IMR-90 (cell line): ENCODE measurements at regions not wholly inside any gene's neighbourhood (a gene's known extent, or its start where the extent isn't known, plus 50 kb on each side); places are given as distances from the start of the nearest gene placed in this dataset.

Experiments
- ATAC-seq: fragments of 200-7000 bp; cut with Tn5 transposase; 2 replicates; pipeline ENCODE4 v1.9.1; 2020; ENCODE audit warnings: low read depth, mild to moderate bottlenecking, moderate library complexity
- BruUV-seq: library from RNA; stranded (reverse); fragments of 400-500 nt; replicated peaks from 2 replicates; lab custom pipeline; 2021; lab: Mats Ljungman, UMichigan
- CTCF ChIA-PET: fragments of 300-600 bp; formaldehyde crosslinking; extraction: SDS; loops from one replicate; lab custom pipeline; 2021; ENCODE audit warnings: antibody characterized with exemption; lab: Yijun Ruan, JAX
- POLR2A ChIA-PET: fragments of 300-600 bp; sonication (Branson Sonifier 250); formaldehyde crosslinking; loops from one replicate; lab custom pipeline; 2022; ENCODE audit warnings: antibody characterized with exemption; ENCODE audit not compliant: unreplicated experiment; lab: Charles Lee
- DNase-seq: peaks from one replicate; pipeline ENCODE4 v3.0.0; 2013
- H2AFZ ChIP-seq: replicated peaks from 2 replicates; pipeline ENCODE3; 2013; ENCODE audit warnings: low read length, mild to moderate bottlenecking; ENCODE audit not compliant: poor library complexity
- H2AK5ac ChIP-seq: 2 replicates; pipeline ENCODE4 v1.6.1; 2013; ENCODE audit warnings: low read depth, low read length, inconsistent platforms
- H2AK9ac ChIP-seq: replicated peaks from 2 replicates; pipeline ENCODE3; 2013; ENCODE audit warnings: mild to moderate bottlenecking, low read depth, low read length, moderate library complexity; ENCODE audit not compliant: poor library complexity
- H2BK120ac ChIP-seq: 2 replicates; pipeline ENCODE4 v1.6.1; 2013; ENCODE audit warnings: low read depth, low read length, inconsistent platforms
- H2BK15ac ChIP-seq: 3 replicates; pipeline ENCODE4 v1.6.1; 2013; ENCODE audit warnings: low read depth, low read length, inconsistent platforms
- H2BK20ac ChIP-seq: 2 replicates; pipeline ENCODE4 v1.6.1; 2013; ENCODE audit warnings: low read depth, mild to moderate bottlenecking, inconsistent platforms, low read length, moderate library complexity
- H2BK5ac ChIP-seq: 2 replicates; pipeline ENCODE4 v1.6.1; 2013; ENCODE audit warnings: mild to moderate bottlenecking, low read depth, low read length, inconsistent platforms; ENCODE audit not compliant: poor library complexity, severe bottlenecking
- H3K14ac ChIP-seq: replicated peaks from 2 replicates; pipeline ENCODE4 v1.6.1; 2013; ENCODE audit warnings: low read depth, low read length, inconsistent platforms
- H3K18ac ChIP-seq: 2 replicates; pipeline ENCODE4 v1.6.1; 2013; ENCODE audit warnings: low read depth, low read length, control low read depth
- H3K23ac ChIP-seq: 2 replicates; pipeline ENCODE4 v1.6.1; 2013; ENCODE audit warnings: low read depth, low read length, inconsistent platforms
- H3K27ac ChIP-seq: 2 replicates; pipeline ENCODE4 v1.5.1; 2013; ENCODE audit warnings: mild to moderate bottlenecking, control low read depth, low read length; ENCODE audit not compliant: insufficient read depth
- H3K27me3 ChIP-seq: 2 replicates; pipeline ENCODE4 v1.6.1; 2013; ENCODE audit warnings: low read length; ENCODE audit not compliant: control insufficient read depth, insufficient read depth
- H3K36me3 ChIP-seq: 2 replicates; pipeline ENCODE4 v1.6.1; 2013; ENCODE audit warnings: low read length, mixed read lengths; ENCODE audit not compliant: control insufficient read depth, insufficient read depth
- H3K4ac ChIP-seq: 2 replicates; pipeline ENCODE4 v1.6.1; 2013; ENCODE audit warnings: low read depth, low read length, inconsistent platforms
- H3K4me1 ChIP-seq: 2 replicates; pipeline ENCODE4 v1.6.1; 2013; ENCODE audit warnings: low read length, mixed read lengths; ENCODE audit not compliant: control insufficient read depth, insufficient read depth
- H3K4me2 ChIP-seq: 2 replicates; pipeline ENCODE4 v1.6.1; 2013; ENCODE audit warnings: low read depth, mild to moderate bottlenecking, control low read depth, low read length, moderate library complexity
- H3K4me3 ChIP-seq: 2 replicates; pipeline ENCODE4 v1.5.1; 2013; ENCODE audit warnings: low read depth, mild to moderate bottlenecking, control low read depth, low read length, moderate library complexity; ENCODE audit not compliant: insufficient read depth
- H3K56ac ChIP-seq: 2 replicates; pipeline ENCODE4 v1.6.1; 2013; ENCODE audit warnings: low read length, inconsistent platforms; ENCODE audit not compliant: insufficient read depth; ENCODE audit errors: extremely low read depth
- H3K79me1 ChIP-seq, 2 experiments: 2 replicates each; pipeline ENCODE4 v1.6.1; 2013; ENCODE audit warnings: low read length in 2 of 2, inconsistent platforms in 1 of 2, low read depth in 1 of 2
- H3K9ac ChIP-seq: 2 replicates; pipeline ENCODE4 v1.6.1; 2013; ENCODE audit warnings: low read depth, low read length, control low read depth
- H3K9me1 ChIP-seq: 2 replicates; pipeline ENCODE4 v1.6.1; 2013; ENCODE audit warnings: low read length, inconsistent platforms; ENCODE audit not compliant: insufficient read depth
- H3K9me3 ChIP-seq: 2 replicates; pipeline ENCODE4 v1.6.1; 2013; ENCODE audit warnings: low read length; ENCODE audit not compliant: control insufficient read depth, insufficient read depth
- H4K20me1 ChIP-seq: 2 replicates; pipeline ENCODE4 v1.6.1; 2013; ENCODE audit warnings: low read length, inconsistent platforms; ENCODE audit not compliant: insufficient read depth
- H4K5ac ChIP-seq: 2 replicates; pipeline ENCODE4 v1.6.1; 2013; ENCODE audit warnings: mild to moderate bottlenecking, low read depth, low read length, control low read depth
- H4K8ac ChIP-seq, 2 experiments: 2 replicates each; pipeline ENCODE4 v1.6.1; 2013; ENCODE audit warnings: low read depth in 2 of 2, low read length in 2 of 2, control low read depth in 1 of 2, inconsistent platforms in 1 of 2
- H4K91ac ChIP-seq: 2 replicates; pipeline ENCODE4 v1.6.1; 2013; ENCODE audit warnings: low read depth, low read length, inconsistent platforms; ENCODE audit not compliant: insufficient read depth
- CEBPB ChIP-seq: IDR thresholded peaks from 2 replicates; pipeline ENCODE4 v1.6.1; 2012; ENCODE audit warnings: low read depth, low read length, improper control_type of control experiment
- CTCF ChIP-seq: conservative IDR thresholded peaks from 2 replicates; pipeline ENCODE4 v1.5.1; 2012; ENCODE audit warnings: mild to moderate bottlenecking, low read depth, low read length, improper control_type of control experiment
- RCOR1 ChIP-seq: IDR thresholded peaks from 2 replicates; pipeline ENCODE4 v1.6.1; 2012; ENCODE audit warnings: mild to moderate bottlenecking, low read length, improper control_type of control experiment; ENCODE audit not compliant: insufficient replicate concordance
- WGBS, 2 experiments: methylation state at CpG; one replicate each; pipeline versions ENCODE4 v1.1.5 to v1.1.7; 2013; ENCODE audit warnings: missing lambda C conversion rate in 2 of 2; ENCODE audit not compliant: insufficient read length in 1 of 2; ENCODE audit errors: extremely low coverage in 2 of 2; 5-methylcytosine and 5-hydroxymethylcytosine counted together
- dilution Hi-C: fragments of 300-500 bp; cut with HindIII; formaldehyde crosslinking; loops from one replicate; pipeline ENCODE4 v1.14.3; 2018; ENCODE audit warnings: low sequenced_read_pairs; ENCODE audit not compliant: unreplicated experiment
- in situ Hi-C: fragments of 300-500 bp; cut with MboI; formaldehyde crosslinking; loops from 3 replicates; pipeline ENCODE4 v1.14.3; 2019; ENCODE audit warnings: low sequenced_read_pairs, inconsistent platforms, mixed read lengths
- intact Hi-C: fragments of 100-400 bp; cut with micrococcal nuclease; formaldehyde crosslinking; loops from 2 replicates; pipeline ENCODE4 v1.10.0; 2022

- Histone ChIP-seq H3K18ac (no peak overlapping the region), H4K5ac (no peak overlapping the region), H3K56ac (no peak overlapping the region), H2AFZ (no peak overlapping the region), H3K9me1 (no peaks in the 10 kb centered on the region), H3K4me3 (no peak overlapping the region), H2BK120ac (no peak overlapping the region), H2BK5ac (no peak overlapping the region), H4K8ac (no peak overlapping the region), H3K23ac (no peak overlapping the region), H3K36me3 (no peaks in the 10 kb centered on the region), H3K27me3 (no peaks in the 10 kb centered on the region), H4K20me1 (no peaks in the 10 kb centered on the region), H3K27ac (no peak overlapping the region), H2AK9ac (no peak overlapping the region), H3K9me3 (peaks cover 21% of the 10 kb centered on the region), H3K79me1 (no peaks in the 10 kb centered on the region), H3K4me2 (no peak overlapping the region), H2BK20ac (no peak overlapping the region), H2AK5ac (no peak overlapping the region), H3K4me1 (no peaks in the 10 kb centered on the region), H2BK15ac (no peak overlapping the region), H3K4ac (no peak overlapping the region), H3K14ac (no peak overlapping the region), H4K91ac (no peak overlapping the region), H3K9ac (no peak overlapping the region)
- WGBS, 2 experiments: 0% methylated on average over 1 of the region's 3 CpGs; no CpG with 5 or more reads in 1 of the 2 experiments
- in situ Hi-C loops: no loop called here
- DNase-seq: no peak
- CTCF ChIA-PET: no interaction called here
- dilution Hi-C loops: no loop called here
- no TSS peak for BruUV-seq
- TF ChIP-seq CEBPB (no peak), RCOR1 (no peak), CTCF (no peak)
- intact Hi-C loops: no loop called here
- no peak for ATAC-seq
- POLR2A ChIA-PET: no interaction called here
Measured at GRCh38 chr2:4465671-4466070, 762.3 kb downstream of the DCDC2C start.
